HG03378 (cell line): ENCODE measurements at regions not wholly inside any gene's neighbourhood (a gene's known extent, or its start where the extent isn't known, plus 50 kb on each side); places are given as distances from the start of the nearest gene placed in this dataset.

Source experiments
- ATAC-seq: cut with Tn5 transposase; IDR thresholded peaks from one replicate; pipeline ENCODE4 v1.9.1; 2021; ENCODE audit warnings: mild to moderate bottlenecking, moderate library complexity; ENCODE audit not compliant: unreplicated experiment

GRCh38 chr20:56865055-56865454 lies 235.9 kb downstream of the TFAP2C start:
- no peak for ATAC-seq

DNA sequence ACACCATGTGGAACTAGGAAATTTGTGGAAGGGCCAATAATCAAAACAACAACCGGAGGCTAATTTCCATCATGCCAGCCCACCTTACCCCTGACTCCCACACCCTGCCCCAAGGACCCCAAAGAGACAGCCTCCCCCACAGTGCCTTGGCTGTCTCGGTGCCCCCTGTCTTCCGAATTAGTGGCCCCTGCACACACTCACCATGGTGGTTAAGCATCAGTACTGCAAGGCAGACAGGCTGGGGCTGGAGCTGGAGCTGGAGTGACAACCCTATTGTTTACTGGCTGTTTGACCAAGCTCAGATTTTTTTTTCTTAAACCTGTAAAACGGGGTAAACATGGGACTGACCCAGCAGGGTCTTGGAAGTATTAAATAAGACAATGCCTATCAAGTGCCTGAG lies 238.0 kb downstream of the TFAP2C start:
- ATAC-seq: no peak

- no peak for ATAC-seq
These were observed 239.6 kb downstream of the TFAP2C start for GRCh38 chr20:56868746-56869145.

DNA sequence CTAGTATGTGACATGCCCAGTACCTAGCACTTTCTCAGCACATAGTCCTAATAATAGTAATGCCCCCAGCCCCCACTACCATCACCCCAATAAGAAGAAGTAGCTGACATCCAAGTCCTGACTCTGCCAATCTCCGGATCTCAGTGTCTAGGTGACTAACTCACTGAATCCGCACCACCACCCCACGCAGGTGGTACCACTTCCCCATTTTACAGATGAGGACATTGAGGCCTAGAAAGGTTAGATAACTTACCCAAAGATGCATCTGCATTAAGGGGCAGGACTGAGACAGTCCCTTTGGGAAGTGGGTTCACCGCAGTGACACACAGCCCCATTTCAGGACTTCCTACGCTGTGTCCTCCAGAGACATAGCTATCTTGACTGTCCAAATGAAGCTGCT lies 241.2 kb downstream of the TFAP2C start:
- ATAC-seq: no peak

DNA sequence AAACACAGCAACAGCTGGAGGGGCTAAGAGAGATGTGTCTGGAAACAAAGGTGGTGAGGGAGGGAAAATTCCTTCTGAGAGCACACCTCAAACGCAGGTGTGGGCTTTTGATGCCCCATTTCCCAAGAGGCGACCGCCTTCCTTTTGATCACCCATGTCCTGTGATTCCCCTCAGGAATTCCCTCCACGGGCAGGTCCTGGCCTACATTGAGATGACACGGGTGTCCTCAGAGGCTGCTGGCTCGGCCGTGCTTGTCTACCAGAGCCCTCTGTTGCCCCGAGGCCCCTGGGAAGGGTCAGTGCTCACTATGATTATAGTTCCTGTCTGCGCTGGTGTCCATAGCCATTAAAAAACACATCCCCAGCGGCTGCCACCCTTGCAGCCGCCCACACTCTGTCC lies 242.6 kb downstream of the TFAP2C start:
- ATAC-seq: no peak

- no peak for ATAC-seq
These were observed 243.7 kb downstream of the TFAP2C start for GRCh38 chr20:56872620-56873458.

- no peak for ATAC-seq
These were observed 244.7 kb downstream of the TFAP2C start for GRCh38 chr20:56873836-56874235.

GRCh38 chr20:56875052-56875659 lies 246.1 kb downstream of the TFAP2C start:
- ATAC-seq: no peak

DNA sequence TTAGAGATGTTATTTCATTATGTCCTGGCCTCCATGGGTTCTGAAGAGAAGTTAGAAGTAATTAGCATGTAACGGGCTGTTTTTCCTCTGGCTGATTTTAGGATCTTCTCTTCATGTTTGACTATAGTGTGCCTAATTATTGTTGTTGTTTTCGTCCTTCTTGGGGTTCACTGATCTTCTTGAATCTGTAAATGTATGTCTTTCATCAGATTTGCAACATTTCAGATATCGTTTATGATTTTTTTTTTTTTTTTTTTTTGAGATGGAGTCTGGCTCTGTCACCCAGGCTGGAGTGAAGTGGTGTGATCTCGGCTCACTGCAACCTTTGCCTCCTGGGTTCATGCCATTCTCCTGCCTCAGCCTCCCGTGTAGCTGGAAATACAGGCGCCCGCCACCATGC lies 246.7 kb downstream of the TFAP2C start:
- ATAC-seq: no peak

- no peak for ATAC-seq
These were observed 256.4 kb downstream of the TFAP2C start for GRCh38 chr20:56885521-56885920.

DNA sequence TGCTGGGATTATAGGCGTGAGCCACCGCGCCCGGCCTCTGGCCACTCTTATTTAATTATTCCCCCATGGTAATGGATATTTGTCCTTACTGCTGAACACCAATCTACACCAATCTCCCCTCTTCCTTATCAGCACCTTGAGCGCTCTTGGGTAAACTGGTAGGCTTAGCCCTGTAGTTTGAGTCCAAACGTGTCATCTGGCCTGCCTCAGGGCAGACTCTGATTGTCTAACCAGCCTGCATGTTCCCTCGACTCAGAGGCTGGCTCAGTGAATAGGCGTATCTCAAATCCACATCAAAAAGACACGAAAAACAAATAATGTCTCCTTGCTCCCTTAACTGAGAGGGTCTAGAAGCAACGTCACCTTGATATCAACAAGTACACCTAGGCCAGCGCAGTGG lies 260.9 kb downstream of the TFAP2C start:
- ATAC-seq: no peak

DNA sequence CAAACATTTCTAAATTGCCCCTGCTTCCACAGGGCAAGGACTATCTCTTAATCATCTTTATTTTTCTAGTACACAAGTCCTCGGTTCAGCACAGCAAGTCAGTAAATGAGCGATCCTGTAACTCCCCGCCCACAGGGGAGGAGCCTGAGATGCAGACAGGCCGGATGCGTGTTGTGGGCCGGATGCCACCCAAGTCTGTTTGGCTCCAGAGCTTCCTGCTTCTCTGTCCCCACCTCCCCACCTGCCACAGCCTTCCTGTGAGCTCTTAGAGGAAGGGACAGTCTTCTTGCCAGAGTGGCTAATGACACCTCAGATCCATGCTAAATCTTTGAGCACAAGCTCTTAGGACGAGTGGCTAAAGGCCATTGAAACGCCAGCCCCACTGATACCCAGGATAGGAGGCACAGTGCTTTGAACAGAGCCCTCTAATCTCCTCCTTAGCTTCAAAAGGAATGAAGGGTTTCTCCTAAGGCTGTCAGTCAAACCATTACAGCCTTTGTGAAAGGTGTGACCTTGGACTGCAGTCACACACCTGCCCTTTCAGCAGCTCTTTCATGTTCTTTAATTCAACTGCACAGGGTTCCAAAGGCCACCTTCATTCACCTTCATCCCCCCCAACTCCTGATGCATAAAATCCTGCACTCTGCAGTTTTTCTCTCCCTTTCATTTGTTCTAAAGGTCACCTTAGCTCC lies 264.3 kb downstream of the TFAP2C start:
- ATAC-seq: no peak

- ATAC-seq: no peak
These were observed 267.3 kb downstream of the TFAP2C start for GRCh38 chr20:56896447-56896846.

- ATAC-seq: no peak
These were observed 268.3 kb downstream of the TFAP2C start for GRCh38 chr20:56897318-56897957.

DNA sequence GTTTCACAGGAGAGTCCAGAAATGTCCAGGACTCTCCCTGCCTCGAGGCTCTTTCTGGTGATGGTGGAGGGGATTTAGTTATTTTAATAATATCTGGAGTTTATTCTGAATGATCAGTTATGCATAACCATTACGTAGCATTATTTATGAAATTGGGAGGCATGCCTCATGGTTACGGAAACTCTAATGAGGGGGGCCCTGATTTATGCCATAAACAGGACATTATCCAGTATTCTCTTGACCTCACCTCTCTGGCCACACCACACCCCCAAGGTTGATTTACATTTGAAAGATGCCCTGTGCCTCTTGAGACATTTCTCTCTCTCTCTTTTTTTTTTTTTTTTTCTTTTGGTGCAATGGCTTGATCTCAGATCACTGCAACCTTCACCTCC lies 268.8 kb downstream of the TFAP2C start:
- no peak for ATAC-seq

- ATAC-seq: no peak
These were observed 270.4 kb downstream of the TFAP2C start for GRCh38 chr20:56899506-56899905.

GRCh38 chr20:56900252-56900651 lies 271.1 kb downstream of the TFAP2C start:
- ATAC-seq: no peak

GRCh38 chr20:56903421-56903820 lies 274.3 kb downstream of the TFAP2C start:
- no peak for ATAC-seq

- no peak for ATAC-seq
These were observed 274.8 kb downstream of the TFAP2C start for GRCh38 chr20:56903858-56904257.

- no peak for ATAC-seq
These were observed 281.0 kb downstream of the TFAP2C start for GRCh38 chr20:56909918-56910714.

DNA sequence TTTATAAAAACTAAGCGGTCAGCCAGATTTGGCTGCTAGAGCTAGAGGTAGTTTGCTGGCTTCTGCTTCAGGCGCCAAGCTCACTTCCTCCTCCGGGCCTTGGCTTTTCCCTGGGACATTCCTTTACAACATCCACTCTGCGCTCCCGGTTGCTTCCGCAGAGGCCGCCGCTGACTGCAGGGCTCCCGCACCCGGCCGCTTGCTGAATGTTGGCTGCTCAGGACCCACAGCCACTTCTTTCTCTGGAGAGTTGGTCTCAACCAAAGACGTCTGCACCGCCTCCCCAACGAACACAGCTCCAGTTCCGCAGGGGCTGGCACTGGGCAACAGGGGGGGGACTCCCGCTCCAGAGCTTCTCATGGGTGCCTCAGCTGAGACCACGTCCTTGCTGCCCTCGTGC lies 282.8 kb downstream of the TFAP2C start:
- ATAC-seq: no peak
